Panc1 (cell line): ENCODE measurements at regions not wholly inside any gene's neighbourhood (a gene's known extent, or its start where the extent isn't known, plus 50 kb on each side); places are given as distances from the start of the nearest gene placed in this dataset.
"Not testable (repeated sequence)": the region's sequence is repeated elsewhere in the genome, so short reads cannot be mapped to it uniquely, and the experiment has no call there.

Experiments used
- ATAC-seq: fragments of 200-7000 bp; cut with Tn5 transposase; 2 replicates; pipeline ENCODE4 v1.9.1; 2020; ENCODE audit warnings: mild to moderate bottlenecking, moderate library complexity
- BruUV-seq: library from RNA; stranded (reverse); fragments of 400-500 nt; replicated peaks from 2 replicates; lab custom pipeline; 2021; lab: Mats Ljungman, UMichigan
- CTCF ChIA-PET: fragments of 300-600 bp; sonication (Branson Sonifier 250); formaldehyde crosslinking; loops from one replicate; lab custom pipeline; 2022; ENCODE audit warnings: antibody characterized with exemption; lab: Charles Lee
- POLR2A ChIA-PET: fragments of 300-600 bp; sonication (Branson Sonifier 250); formaldehyde crosslinking; loops from one replicate; lab custom pipeline; 2022; ENCODE audit warnings: antibody characterized with exemption; lab: Charles Lee
- DNase-seq: peaks from one replicate; pipeline ENCODE4 v3.0.0-alpha.2; 2010; ENCODE audit warnings: low read depth, low spot score
- H3K27ac ChIP-seq: 2 replicates; pipeline ENCODE4 v1.5.1; 2011; ENCODE audit warnings: mild to moderate bottlenecking, low read length, inconsistent platforms
- H3K27me3 ChIP-seq: fragments of 200-500 bp; sonication (Bioruptor generic); 2 replicates; pipeline ENCODE4 v1.6.0; 2014; ENCODE audit warnings: low read length, inconsistent platforms; ENCODE audit not compliant: control insufficient read depth, insufficient read depth
- H3K36me3 ChIP-seq: fragments of 200-500 bp; sonication (Bioruptor generic); 2 replicates; pipeline ENCODE4 v1.5.1; 2014; ENCODE audit warnings: inconsistent platforms, mild to moderate bottlenecking, low read length, moderate library complexity; ENCODE audit not compliant: control insufficient read depth, insufficient read depth
- H3K4me1 ChIP-seq: 2 replicates; pipeline ENCODE4 v1.5.1; 2011; ENCODE audit warnings: inconsistent platforms, mild to moderate bottlenecking, low read length, moderate library complexity; ENCODE audit not compliant: control insufficient read depth, insufficient read depth
- H3K4me3 ChIP-seq, 2 experiments: 2 replicates each; pipeline ENCODE4 v1.5.1; 2011 to 2012; ENCODE audit warnings: low read depth in 2 of 2, low read length in 2 of 2, mild to moderate bottlenecking in 2 of 2, inconsistent platforms in 1 of 2, moderate library complexity in 1 of 2
- H3K9me3 ChIP-seq: fragments of 200-500 bp; sonication (Bioruptor generic); 2 replicates; pipeline ENCODE4 v1.5.1; 2014; ENCODE audit warnings: low read depth, mild to moderate bottlenecking, inconsistent platforms, low read length, moderate library complexity; ENCODE audit not compliant: control insufficient read depth, insufficient read depth
- POLR2AphosphoS5 ChIP-seq: IDR thresholded peaks from 2 replicates; pipeline ENCODE4 v1.6.1; 2012; ENCODE audit warnings: mild to moderate bottlenecking, low read depth, low read length, moderate library complexity
- SIN3A ChIP-seq: IDR thresholded peaks from 2 replicates; pipeline ENCODE4 v1.6.1; 2012; ENCODE audit warnings: low read depth, mild to moderate bottlenecking, low read length, moderate library complexity, borderline replicate concordance; ENCODE audit not compliant: insufficient read depth
- TCF7L2 ChIP-seq: IDR thresholded peaks from 2 replicates; pipeline ENCODE4 v1.6.1; 2011; ENCODE audit warnings: mild to moderate bottlenecking, low read depth, low read length, inconsistent platforms
- in situ Hi-C: cut with HindIII; loops from 2 replicates; pipeline ENCODE4 v1.10.0; 2016; ENCODE audit warnings: low sequenced_read_pairs, low pct_unique_long_range_greater_than_20kb
- intact Hi-C: fragments of 100-400 bp; cut with micrococcal nuclease; formaldehyde crosslinking; loops from one replicate; pipeline ENCODE4 v1.10.0; 2022; ENCODE audit not compliant: unreplicated experiment
- TF ChIP-seq, protein P1 (sequence below): fragments of 450-650 bp; IDR thresholded peaks from 2 replicates; pipeline ENCODE4 v1.5.1; 2017; ENCODE audit warnings: mild to moderate bottlenecking
- TF ChIP-seq, protein P2 (sequence below), 2 experiments: IDR thresholded peaks; 2 replicates each; pipeline ENCODE4 v1.6.1; 2011 to 2012; ENCODE audit warnings: low read depth in 2 of 2, control low read depth in 1 of 2, low read length in 1 of 2, mild to moderate bottlenecking in 1 of 2, moderate library complexity in 1 of 2; ENCODE audit not compliant: insufficient read depth in 1 of 2

DNA sequence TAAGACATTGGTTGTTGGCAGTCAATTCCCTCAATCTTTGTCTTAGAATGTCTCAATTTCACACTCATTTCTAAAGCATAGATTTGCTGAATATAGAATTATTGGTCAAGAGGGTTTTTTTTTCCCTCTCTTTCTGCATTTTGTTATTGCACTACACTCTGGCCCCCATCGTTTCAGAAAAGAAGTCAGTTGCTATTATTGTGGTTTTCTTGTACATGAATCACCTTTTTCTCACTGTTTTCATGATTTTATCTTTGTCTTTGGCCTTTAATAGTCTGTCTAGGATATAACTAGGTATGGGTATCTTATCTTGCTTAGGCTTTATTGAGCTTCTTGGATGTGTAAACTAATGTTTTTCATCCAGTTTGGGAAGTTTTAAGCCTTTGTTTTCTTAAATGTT is 194.3 kb upstream of the DAAM1 start:
- Histone ChIP-seq H3K4me3 (no peak overlapping the region), H3K27ac (no peak overlapping the region), H3K4me1 (no peaks in the 10 kb centered on the region), H3K36me3 (no peaks in the 10 kb centered on the region), H3K27me3 (no peaks in the 10 kb centered on the region), H3K9me3 (no peaks in the 10 kb centered on the region)
- TF ChIP-seq, protein P1, sequence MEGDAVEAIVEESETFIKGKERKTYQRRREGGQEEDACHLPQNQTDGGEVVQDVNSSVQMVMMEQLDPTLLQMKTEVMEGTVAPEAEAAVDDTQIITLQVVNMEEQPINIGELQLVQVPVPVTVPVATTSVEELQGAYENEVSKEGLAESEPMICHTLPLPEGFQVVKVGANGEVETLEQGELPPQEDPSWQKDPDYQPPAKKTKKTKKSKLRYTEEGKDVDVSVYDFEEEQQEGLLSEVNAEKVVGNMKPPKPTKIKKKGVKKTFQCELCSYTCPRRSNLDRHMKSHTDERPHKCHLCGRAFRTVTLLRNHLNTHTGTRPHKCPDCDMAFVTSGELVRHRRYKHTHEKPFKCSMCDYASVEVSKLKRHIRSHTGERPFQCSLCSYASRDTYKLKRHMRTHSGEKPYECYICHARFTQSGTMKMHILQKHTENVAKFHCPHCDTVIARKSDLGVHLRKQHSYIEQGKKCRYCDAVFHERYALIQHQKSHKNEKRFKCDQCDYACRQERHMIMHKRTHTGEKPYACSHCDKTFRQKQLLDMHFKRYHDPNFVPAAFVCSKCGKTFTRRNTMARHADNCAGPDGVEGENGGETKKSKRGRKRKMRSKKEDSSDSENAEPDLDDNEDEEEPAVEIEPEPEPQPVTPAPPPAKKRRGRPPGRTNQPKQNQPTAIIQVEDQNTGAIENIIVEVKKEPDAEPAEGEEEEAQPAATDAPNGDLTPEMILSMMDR: no peak
- TF ChIP-seq SIN3A (no peak), POLR2AphosphoS5 (no peak), TCF7L2 (no peak)
- TF ChIP-seq, protein P2, sequence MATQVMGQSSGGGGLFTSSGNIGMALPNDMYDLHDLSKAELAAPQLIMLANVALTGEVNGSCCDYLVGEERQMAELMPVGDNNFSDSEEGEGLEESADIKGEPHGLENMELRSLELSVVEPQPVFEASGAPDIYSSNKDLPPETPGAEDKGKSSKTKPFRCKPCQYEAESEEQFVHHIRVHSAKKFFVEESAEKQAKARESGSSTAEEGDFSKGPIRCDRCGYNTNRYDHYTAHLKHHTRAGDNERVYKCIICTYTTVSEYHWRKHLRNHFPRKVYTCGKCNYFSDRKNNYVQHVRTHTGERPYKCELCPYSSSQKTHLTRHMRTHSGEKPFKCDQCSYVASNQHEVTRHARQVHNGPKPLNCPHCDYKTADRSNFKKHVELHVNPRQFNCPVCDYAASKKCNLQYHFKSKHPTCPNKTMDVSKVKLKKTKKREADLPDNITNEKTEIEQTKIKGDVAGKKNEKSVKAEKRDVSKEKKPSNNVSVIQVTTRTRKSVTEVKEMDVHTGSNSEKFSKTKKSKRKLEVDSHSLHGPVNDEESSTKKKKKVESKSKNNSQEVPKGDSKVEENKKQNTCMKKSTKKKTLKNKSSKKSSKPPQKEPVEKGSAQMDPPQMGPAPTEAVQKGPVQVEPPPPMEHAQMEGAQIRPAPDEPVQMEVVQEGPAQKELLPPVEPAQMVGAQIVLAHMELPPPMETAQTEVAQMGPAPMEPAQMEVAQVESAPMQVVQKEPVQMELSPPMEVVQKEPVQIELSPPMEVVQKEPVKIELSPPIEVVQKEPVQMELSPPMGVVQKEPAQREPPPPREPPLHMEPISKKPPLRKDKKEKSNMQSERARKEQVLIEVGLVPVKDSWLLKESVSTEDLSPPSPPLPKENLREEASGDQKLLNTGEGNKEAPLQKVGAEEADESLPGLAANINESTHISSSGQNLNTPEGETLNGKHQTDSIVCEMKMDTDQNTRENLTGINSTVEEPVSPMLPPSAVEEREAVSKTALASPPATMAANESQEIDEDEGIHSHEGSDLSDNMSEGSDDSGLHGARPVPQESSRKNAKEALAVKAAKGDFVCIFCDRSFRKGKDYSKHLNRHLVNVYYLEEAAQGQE (IDR thresholded peaks at IDR 0.05; ENCODE audit: insufficient read depth in 1 of 2, low read depth in 2 of 2, low read length in 1 of 2): no peak
- ATAC-seq (no peak), DNase-seq (no peak)
- in situ Hi-C loops: no loop called here
- intact Hi-C loops: no loop called here
- BruUV-seq: no TSS peak
- ChIA-PET CTCF (no interaction called here), POLR2A (no interaction called here)

DNA sequence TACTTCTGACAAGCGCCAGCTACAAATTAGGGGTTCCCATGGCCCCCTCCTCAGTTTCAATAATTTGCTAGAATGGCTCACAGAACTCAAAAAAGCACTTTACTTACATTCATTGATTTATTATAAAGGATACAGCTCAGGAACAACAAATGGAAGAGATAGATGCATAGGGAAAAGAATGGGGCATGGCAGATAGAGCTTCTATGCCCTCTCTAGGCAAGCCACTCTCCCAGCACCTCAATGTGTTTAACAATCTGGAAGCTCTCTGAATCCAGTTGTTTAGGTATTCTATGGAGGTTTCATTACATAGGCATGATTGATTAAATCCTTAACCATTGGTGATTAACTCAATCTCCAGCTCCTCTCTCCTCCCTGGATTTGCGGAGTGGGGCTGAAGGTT is 184.5 kb upstream of the DAAM1 start:
- Histone ChIP-seq H3K27me3 (no peaks in the 10 kb centered on the region), H3K9me3 (no peaks in the 10 kb centered on the region), H3K4me3 (no peak overlapping the region), H3K4me1 (no peaks in the 10 kb centered on the region), H3K36me3 (no peaks in the 10 kb centered on the region), H3K27ac (no peak overlapping the region)
- TF ChIP-seq POLR2AphosphoS5: no peak
- TF ChIP-seq, protein P2 (IDR thresholded peaks at IDR 0.05; ENCODE audit: insufficient read depth in 1 of 2, low read depth in 2 of 2, low read length in 1 of 2): no peak
- TF ChIP-seq, protein P1: peak; percentile 7; the same call in 1 of the 2 replicates
- no peak for TF ChIP-seq TCF7L2
- TF ChIP-seq SIN3A: no peak
- intact Hi-C loops: no loop called here
- in situ Hi-C loops: no loop called here
- CTCF ChIA-PET: interaction anchor here (0.6 kb wide), 1 partner anchor 447 kb away, joined by 3 read pairs; no protein-coding TSS in a partner anchor
- BruUV-seq: no TSS peak
- POLR2A ChIA-PET: no interaction called here
- no peak for DNase-seq
- no peak for ATAC-seq

DNA sequence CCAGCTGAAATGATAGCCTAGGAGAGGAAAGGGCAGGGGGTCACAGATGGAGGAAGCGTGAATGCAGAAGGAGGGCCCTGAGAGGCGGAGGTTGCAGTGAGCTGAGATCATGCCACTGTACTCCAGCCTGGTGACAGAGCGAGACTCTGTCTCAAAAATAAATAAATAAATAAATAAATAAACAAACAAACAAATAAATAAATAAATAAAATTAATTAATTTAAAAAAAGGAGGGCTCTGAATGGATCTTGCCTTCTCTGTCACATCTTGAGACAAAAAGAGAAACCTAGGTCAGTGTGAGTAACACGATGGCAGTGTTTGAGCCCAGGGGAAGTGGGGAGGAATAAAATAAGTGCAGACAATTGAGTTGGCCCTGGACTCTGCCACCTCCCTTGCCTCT is 182.3 kb upstream of the DAAM1 start:
- H3K36me3 ChIP-seq, H3K4me1 ChIP-seq, intact Hi-C loops, CTCF ChIA-PET, POLR2A ChIA-PET, H3K27me3 ChIP-seq, ATAC-seq, H3K9me3 ChIP-seq, BruUV-seq, DNase-seq, H3K27ac ChIP-seq, H3K4me3 ChIP-seq, in situ Hi-C loops: not testable (repeated sequence)
